ENCODE measurements at regions not wholly inside any gene's neighbourhood (a gene's known extent, or its start where the extent isn't known, plus 50 kb on each side); places are given as distances from the start of the nearest gene placed in this dataset.

DNA sequence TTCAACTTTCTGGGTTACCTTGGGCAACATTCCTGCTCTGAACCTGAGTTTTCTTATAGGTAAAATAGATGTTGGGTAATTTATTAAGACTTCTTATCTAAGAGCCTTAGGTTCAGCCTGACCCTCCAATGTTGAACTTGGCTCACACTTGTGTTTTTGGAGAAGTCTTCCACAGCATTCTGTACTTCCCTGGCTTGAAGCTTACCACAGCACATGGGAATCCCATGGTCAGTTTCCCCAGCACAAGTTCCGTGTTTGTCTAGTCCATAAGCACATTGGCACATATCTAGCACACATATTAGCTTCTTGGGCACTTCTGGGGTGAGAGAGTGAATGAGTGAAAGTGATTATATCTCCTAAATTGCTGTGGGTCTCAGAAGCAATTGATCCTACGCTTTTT, 782.5 kb upstream of the HS6ST1 start:
- H3K27ac ChIP-seq (ENCODE audit: insufficient read depth, low read depth, low read length): no peak overlapping the region
- H3K9ac ChIP-seq (replicated peaks; ENCODE audit: extremely low read depth, insufficient read depth, low read length): no peak overlapping the region
- no peaks in the 10 kb centered on the region for H3K79me2 ChIP-seq (ENCODE audit: control insufficient read depth, insufficient read depth, low read length)
- intact Hi-C loops (cut with micrococcal nuclease): no loop called here
- no peak overlapping the region for H2AFZ ChIP-seq (ENCODE audit: low read depth, low read length)
- dilution Hi-C loops (cut with MboI; ENCODE audit: extremely low pct_ligation_motif_present, low sequenced_read_pairs): no loop called here
- no peak overlapping the region for H3K4me2 ChIP-seq (ENCODE audit: insufficient read depth, low read length)
- no peaks in the 10 kb centered on the region for H3K9me1 ChIP-seq (replicated peaks; ENCODE audit: control insufficient read depth, extremely low read depth, insufficient read depth, low read length)
- no TSS peak for BruUV-seq (replicated peaks)
- H3K4me3 ChIP-seq (replicated peaks in 1 of 3; ENCODE audit: insufficient read depth in 1 of 3, low read depth in 1 of 3, low read length in 3 of 3): no peak overlapping the region
- H4K20me1 ChIP-seq (replicated peaks; ENCODE audit: control insufficient read depth, extremely low read depth, insufficient read depth, low read length): no peaks in the 10 kb centered on the region
- FAIRE-seq: no peak
- ChIA-PET CTCF (no interaction called here), POLR2A (no interaction called here)
- no peaks in the 10 kb centered on the region for H3K27me3 ChIP-seq (ENCODE audit: control insufficient read depth in 2 of 2, insufficient read depth in 2 of 2, low read length in 2 of 2)
- no peak for DNase-seq (ENCODE audit: low read depth, low spot score)
- peaks cover 4% of the 10 kb centered on the region for H3K9me3 ChIP-seq (replicated peaks; ENCODE audit: control insufficient read depth, insufficient read depth, low read length)
- H3K4me1 ChIP-seq (ENCODE audit: control insufficient read depth, extremely low read depth, insufficient read depth, low read length): no peaks in the 10 kb centered on the region
- H3K36me3 ChIP-seq (ENCODE audit: control insufficient read depth in 2 of 2, extremely low read depth in 1 of 2, insufficient read depth in 2 of 2, low read length in 2 of 2): no peaks in the 10 kb centered on the region
- TF ChIP-seq GATA2 (IDR thresholded peaks at IDR 0.05; ENCODE audit: insufficient read depth, insufficient read length, low read depth, low read length) (no peak), MYC (IDR thresholded peaks at IDR 0.05; ENCODE audit: low read depth, low read length) (no peak), POLR2AphosphoS5 (IDR thresholded peaks at IDR 0.05; ENCODE audit: insufficient read depth, low read depth, low read length) (no peak), FOS (IDR thresholded peaks at IDR 0.05; ENCODE audit: borderline replicate concordance, insufficient read depth, low read length) (no peak), JUN (IDR thresholded peaks at IDR 0.05; ENCODE audit: borderline replicate concordance, insufficient read depth, insufficient read length, low read depth) (no peak), EZH2 (IDR thresholded peaks at IDR 0.05; ENCODE audit: borderline replicate concordance, low read depth, low read length, severe bottlenecking) (no peak), POLR2A (IDR thresholded peaks at IDR 0.05; ENCODE audit: low read depth, low read length) (no peak)
- TF ChIP-seq, protein P1, sequence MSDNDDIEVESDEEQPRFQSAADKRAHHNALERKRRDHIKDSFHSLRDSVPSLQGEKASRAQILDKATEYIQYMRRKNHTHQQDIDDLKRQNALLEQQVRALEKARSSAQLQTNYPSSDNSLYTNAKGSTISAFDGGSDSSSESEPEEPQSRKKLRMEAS (IDR thresholded peaks at IDR 0.05; ENCODE audit: insufficient read depth, insufficient read length): no peak
- TF ChIP-seq, protein P2, sequence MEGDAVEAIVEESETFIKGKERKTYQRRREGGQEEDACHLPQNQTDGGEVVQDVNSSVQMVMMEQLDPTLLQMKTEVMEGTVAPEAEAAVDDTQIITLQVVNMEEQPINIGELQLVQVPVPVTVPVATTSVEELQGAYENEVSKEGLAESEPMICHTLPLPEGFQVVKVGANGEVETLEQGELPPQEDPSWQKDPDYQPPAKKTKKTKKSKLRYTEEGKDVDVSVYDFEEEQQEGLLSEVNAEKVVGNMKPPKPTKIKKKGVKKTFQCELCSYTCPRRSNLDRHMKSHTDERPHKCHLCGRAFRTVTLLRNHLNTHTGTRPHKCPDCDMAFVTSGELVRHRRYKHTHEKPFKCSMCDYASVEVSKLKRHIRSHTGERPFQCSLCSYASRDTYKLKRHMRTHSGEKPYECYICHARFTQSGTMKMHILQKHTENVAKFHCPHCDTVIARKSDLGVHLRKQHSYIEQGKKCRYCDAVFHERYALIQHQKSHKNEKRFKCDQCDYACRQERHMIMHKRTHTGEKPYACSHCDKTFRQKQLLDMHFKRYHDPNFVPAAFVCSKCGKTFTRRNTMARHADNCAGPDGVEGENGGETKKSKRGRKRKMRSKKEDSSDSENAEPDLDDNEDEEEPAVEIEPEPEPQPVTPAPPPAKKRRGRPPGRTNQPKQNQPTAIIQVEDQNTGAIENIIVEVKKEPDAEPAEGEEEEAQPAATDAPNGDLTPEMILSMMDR (IDR thresholded peaks at IDR 0.05; ENCODE audit: extremely low read depth in 1 of 2, insufficient read depth in 1 of 2, low read depth in 1 of 2, low read length in 2 of 2): no peak
